Gastroesophageal sphincter (tissue), 3 donors: ENCODE measurements at regions not wholly inside any gene's neighbourhood (a gene's known extent, or its start where the extent isn't known, plus 50 kb on each side); places are given as distances from the start of the nearest gene placed in this dataset.

Source experiments
- CTCF ChIP-seq, 4 experiments: fragments of 200-600 bp in 2 of 4; fragments of 450-650 bp in 2 of 4; sonication (generic) in 1 of 4; IDR thresholded peaks; one replicate each; pipeline ENCODE4 v1.5.1; 2017 to 2019; ENCODE audit warnings: antibody characterized with exemption in 4 of 4, mild to moderate bottlenecking in 2 of 4, moderate library complexity in 2 of 4
- EP300 ChIP-seq: sonication (generic); formaldehyde crosslinking; IDR thresholded peaks from one replicate; pipeline ENCODE4 v1.6.1; 2017; ENCODE audit warnings: antibody characterized with exemption, mild to moderate bottlenecking
- POLR2A ChIP-seq, 2 donors: fragments of 450-650 bp; IDR thresholded peaks; one replicate each; pipeline ENCODE4 v1.6.1; 2017; ENCODE audit warnings: antibody characterized with exemption in 2 of 2, mild to moderate bottlenecking in 2 of 2, moderate library complexity in 1 of 2
- POLR2AphosphoS5 ChIP-seq: sonication (generic); formaldehyde crosslinking; IDR thresholded peaks from one replicate; pipeline ENCODE4 v1.6.1; 2017; ENCODE audit warnings: antibody characterized with exemption

- TF ChIP-seq POLR2A (IDR thresholded peaks at IDR 0.05), result no peak
- TF ChIP-seq CTCF (IDR thresholded peaks at IDR 0.05), result no peak
- no peak for TF ChIP-seq POLR2AphosphoS5
- TF ChIP-seq EP300, result no peak
Observed at GRCh38 chr9:25350011-25350410, 328.2 kb downstream of the TUSC1 start.
